ENCODE measurements at regions not wholly inside any gene's neighbourhood (a gene's known extent, or its start where the extent isn't known, plus 50 kb on each side); places are given as distances from the start of the nearest gene placed in this dataset.

- no peak for TF ChIP-seq TCF4 (CRISPR knock-in tag; IDR thresholded peaks at IDR 0.05; ENCODE audit: borderline replicate concordance)
- no peak for TF ChIP-seq CREB5 (CRISPR knock-in tag; IDR thresholded peaks at IDR 0.05; ENCODE audit: low read depth)
- TF ChIP-seq ZC3H10 (CRISPR knock-in tag; IDR thresholded peaks at IDR 0.05): no peak
- no peak for TF ChIP-seq ZFP3 (CRISPR knock-in tag; IDR thresholded peaks at IDR 0.05)
- no peak for TF ChIP-seq RARB (CRISPR knock-in tag; IDR thresholded peaks at IDR 0.05)
- TF ChIP-seq PPARA (CRISPR knock-in tag; IDR thresholded peaks at IDR 0.05; ENCODE audit: borderline replicate concordance): no peak
- TF ChIP-seq TOX (CRISPR knock-in tag; IDR thresholded peaks at IDR 0.05; ENCODE audit: borderline replicate concordance): no peak
- no peak for TF ChIP-seq ISL1 (CRISPR knock-in tag; IDR thresholded peaks at IDR 0.05)
- TF ChIP-seq ZFP30 (CRISPR knock-in tag; IDR thresholded peaks at IDR 0.05): no peak
- TF ChIP-seq ZNF70 (CRISPR knock-in tag; IDR thresholded peaks at IDR 0.05): no peak
- no peak for TF ChIP-seq ESRRG (CRISPR knock-in tag; IDR thresholded peaks at IDR 0.05)
- no peak for TF ChIP-seq GLIS3 (CRISPR knock-in tag; IDR thresholded peaks at IDR 0.05)
- TF ChIP-seq POU6F1 (CRISPR knock-in tag; IDR thresholded peaks at IDR 0.05; ENCODE audit: borderline replicate concordance, low read depth): no peak
- TF ChIP-seq, protein P1, sequence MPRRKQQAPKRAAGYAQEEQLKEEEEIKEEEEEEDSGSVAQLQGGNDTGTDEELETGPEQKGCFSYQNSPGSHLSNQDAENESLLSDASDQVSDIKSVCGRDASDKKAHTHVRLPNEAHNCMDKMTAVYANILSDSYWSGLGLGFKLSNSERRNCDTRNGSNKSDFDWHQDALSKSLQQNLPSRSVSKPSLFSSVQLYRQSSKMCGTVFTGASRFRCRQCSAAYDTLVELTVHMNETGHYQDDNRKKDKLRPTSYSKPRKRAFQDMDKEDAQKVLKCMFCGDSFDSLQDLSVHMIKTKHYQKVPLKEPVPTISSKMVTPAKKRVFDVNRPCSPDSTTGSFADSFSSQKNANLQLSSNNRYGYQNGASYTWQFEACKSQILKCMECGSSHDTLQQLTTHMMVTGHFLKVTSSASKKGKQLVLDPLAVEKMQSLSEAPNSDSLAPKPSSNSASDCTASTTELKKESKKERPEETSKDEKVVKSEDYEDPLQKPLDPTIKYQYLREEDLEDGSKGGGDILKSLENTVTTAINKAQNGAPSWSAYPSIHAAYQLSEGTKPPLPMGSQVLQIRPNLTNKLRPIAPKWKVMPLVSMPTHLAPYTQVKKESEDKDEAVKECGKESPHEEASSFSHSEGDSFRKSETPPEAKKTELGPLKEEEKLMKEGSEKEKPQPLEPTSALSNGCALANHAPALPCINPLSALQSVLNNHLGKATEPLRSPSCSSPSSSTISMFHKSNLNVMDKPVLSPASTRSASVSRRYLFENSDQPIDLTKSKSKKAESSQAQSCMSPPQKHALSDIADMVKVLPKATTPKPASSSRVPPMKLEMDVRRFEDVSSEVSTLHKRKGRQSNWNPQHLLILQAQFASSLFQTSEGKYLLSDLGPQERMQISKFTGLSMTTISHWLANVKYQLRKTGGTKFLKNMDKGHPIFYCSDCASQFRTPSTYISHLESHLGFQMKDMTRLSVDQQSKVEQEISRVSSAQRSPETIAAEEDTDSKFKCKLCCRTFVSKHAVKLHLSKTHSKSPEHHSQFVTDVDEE (CRISPR knock-in tag; IDR thresholded peaks at IDR 0.05): no peak
Measured at GRCh38 chr6:27565839-27566779, 93.2 kb upstream of the ZNF184 start.
